GM13976 (cell line): ENCODE measurements at regions not wholly inside any gene's neighbourhood (a gene's known extent, or its start where the extent isn't known, plus 50 kb on each side); places are given as distances from the start of the nearest gene placed in this dataset.

Experiments
- DNase-seq: peaks from one replicate; pipeline ENCODE4 v3.0.0; 2012; ENCODE audit warnings: low spot score
- in situ Hi-C: fragments of 300-500 bp; cut with MboI; formaldehyde crosslinking; loops from one replicate; pipeline ENCODE4 v1.12.0; 2022; ENCODE audit warnings: low sequenced_read_pairs, mixed read lengths, inconsistent platforms; ENCODE audit not compliant: unreplicated experiment
- TF ChIP-seq, protein P1 (sequence below): IDR thresholded peaks from 2 replicates; pipeline ENCODE4 v1.5.1; 2012; ENCODE audit warnings: borderline replicate concordance, mild to moderate bottlenecking; ENCODE audit not compliant: insufficient read depth; ENCODE audit errors: extremely low read depth, missing control alignments, control extremely low read depth

DNA sequence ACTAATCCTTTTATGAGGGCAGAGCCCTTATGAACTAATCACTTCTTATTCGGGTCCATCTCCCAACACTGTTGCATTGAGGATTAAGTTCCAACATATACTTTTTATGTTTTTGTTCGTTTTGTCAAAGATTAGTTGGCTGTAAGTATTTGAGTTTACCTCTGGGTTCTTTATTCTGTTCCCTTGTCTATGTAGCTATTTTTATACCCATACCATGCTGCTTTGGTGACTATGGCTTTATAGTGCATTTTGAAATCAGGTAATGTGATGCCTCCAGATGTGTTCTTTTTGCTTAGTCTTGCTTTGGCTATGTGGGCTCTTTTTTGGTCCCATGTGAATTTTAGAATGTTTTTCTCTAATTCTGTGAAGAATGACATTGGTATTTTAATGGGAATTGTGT lies 166.4 kb upstream of the KCNMB2 start:
- no peak for DNase-seq
- in situ Hi-C loops, result no loop called here

DNA sequence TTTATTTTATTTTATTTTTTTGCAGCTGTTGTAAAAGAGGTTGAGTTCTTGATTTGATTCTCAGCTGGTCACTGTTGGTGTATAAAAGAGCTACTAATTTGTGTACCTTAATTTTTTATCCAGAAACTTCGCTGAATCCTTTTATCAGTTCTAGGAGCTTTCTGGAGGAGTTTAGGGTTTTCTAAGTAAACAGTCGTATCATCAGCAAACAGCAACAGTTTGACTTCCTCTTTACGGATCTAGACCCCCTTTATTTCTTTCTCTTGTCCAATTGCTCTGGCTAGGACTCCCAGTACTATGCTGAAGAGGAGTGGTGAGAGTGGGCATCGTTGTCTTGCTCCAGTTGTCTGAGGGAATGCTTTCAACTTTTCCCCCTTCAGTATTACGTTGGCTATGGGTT lies 165.8 kb upstream of the KCNMB2 start:
- DNase-seq, result no peak
- in situ Hi-C loops, result no loop called here
- TF ChIP-seq, protein P1, sequence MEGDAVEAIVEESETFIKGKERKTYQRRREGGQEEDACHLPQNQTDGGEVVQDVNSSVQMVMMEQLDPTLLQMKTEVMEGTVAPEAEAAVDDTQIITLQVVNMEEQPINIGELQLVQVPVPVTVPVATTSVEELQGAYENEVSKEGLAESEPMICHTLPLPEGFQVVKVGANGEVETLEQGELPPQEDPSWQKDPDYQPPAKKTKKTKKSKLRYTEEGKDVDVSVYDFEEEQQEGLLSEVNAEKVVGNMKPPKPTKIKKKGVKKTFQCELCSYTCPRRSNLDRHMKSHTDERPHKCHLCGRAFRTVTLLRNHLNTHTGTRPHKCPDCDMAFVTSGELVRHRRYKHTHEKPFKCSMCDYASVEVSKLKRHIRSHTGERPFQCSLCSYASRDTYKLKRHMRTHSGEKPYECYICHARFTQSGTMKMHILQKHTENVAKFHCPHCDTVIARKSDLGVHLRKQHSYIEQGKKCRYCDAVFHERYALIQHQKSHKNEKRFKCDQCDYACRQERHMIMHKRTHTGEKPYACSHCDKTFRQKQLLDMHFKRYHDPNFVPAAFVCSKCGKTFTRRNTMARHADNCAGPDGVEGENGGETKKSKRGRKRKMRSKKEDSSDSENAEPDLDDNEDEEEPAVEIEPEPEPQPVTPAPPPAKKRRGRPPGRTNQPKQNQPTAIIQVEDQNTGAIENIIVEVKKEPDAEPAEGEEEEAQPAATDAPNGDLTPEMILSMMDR, result no peak

More for the DNA sequence above, 166.4 kb upstream of the KCNMB2 start:
- TF ChIP-seq, protein P1, result no peak

DNA sequence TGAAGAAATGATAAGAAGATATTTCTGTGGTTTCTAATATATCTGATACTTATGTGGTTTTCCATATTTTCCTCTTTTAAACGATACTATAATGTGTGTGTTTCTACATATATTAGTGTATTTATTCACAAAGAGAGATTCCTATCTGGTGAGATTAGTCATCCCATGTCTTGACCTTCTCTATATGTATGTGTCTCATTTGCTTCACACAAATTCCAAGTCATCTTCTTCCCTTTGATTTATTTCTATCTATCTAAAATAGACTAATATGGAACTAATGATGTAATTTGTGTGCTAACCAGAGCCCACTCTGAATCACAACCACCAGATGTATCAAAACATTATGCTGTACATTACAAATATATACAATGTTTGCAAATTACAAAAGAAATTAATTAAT lies 154.7 kb upstream of the KCNMB2 start:
- in situ Hi-C loops, result no loop called here
- TF ChIP-seq, protein P1, result no peak
- no peak for DNase-seq

DNA sequence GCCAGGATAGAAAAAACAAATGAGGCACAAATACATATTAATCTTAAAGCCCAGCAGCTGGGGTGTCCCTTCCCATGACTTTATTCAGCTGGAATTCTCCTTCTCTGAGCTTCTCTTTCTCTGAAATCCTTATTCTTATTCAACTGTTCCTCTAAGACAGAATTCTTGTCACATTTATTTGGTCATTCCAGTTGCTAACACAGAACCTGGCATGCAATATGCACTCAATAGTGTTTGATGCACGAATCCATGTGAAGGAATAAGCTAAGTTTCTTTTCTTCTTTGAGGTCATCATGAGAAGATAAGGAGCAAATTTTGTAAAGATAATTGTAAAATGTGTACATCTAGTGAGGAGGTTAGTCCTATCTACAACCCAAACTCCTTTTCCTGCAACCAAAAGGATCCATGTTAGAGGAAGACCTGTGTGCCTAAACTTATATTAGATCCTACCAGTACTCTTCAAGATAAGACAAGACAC lies 154.2 kb upstream of the KCNMB2 start:
- in situ Hi-C loops, result no loop called here
- no peak for DNase-seq
- TF ChIP-seq, protein P1, result no peak

DNA sequence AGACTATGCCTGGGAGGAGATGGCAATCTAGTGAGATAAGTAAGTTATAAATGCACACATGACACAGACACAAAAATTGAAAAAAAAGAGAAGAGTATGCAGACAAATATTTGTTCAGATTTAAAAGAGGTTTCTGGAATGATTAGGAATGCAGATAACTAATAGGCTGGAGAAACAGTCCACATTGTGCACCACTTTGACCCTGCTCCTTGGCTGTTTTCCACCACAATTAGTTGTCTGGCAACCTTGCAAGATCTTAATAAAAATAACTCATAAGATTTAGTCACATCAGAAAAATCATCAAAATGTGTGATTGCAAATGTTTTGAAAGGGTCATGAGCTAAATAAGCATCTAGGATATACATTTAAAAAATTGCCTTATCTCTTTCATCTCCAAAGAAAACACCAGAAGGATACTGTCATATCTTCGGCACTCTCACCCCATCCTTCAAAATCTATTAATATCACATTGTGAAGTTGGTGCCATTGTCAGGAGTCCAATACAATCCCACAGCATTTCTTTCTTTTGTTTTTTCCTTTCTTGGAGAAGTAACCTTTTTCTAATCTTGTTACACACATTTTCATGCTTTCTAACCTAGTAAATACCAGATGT lies 153.7 kb upstream of the KCNMB2 start:
- TF ChIP-seq, protein P1, result no peak
- in situ Hi-C loops, result no loop called here
- DNase-seq, result no peak

DNA sequence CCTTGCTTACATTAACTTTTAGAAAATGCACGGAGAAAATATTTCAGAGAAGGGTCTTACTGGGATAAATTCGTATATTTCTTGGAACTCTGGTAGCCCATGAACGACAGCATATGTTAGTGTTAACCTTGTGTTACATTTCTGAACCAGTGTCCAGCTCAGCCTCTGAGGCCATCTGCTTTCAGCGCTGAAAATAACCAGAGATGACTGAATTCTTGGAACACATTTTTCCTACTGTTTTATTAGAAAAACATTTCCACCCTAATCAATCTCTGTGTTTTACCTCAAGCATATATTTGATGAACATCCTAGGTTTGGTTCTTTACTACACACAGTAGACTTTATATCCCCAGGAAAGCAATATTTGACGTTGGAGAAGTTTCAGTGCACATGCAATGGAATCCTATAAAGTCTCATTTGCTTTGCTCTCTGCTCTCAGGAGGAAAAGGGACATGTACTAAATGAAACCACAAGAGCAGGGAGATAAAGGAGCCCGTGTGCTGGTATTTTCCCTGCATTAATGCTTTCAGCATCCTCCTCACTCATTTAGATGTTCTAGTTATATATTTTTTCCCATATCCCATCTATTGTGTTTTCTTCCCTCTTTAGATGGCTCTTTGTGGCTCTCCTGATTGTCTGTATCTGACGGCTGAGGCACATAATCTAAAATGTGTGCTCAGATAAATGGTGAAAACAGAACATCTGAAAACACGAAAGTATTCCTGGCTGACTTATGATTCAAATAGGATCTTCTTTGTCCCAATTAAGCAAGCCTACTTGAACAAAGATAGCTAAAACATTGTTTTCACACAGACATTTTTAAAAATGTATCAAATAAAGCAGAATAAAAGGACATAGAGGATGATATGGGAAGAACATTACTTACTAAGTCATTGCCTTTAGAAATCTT lies 151.7 kb upstream of the KCNMB2 start:
- no peak for DNase-seq
- TF ChIP-seq, protein P1, result no peak
- in situ Hi-C loops, result no loop called here
